T-cell (primary cell): ENCODE measurements at regions not wholly inside any gene's neighbourhood (a gene's known extent, or its start where the extent isn't known, plus 50 kb on each side); places are given as distances from the start of the nearest gene placed in this dataset.
"Not testable (repeated sequence)": the region's sequence is repeated elsewhere in the genome, so short reads cannot be mapped to it uniquely, and the experiment has no call there.

Experiments used
- ATAC-seq, 4 experiments: fragments of 200-7000 bp in 3 of 4; fragments of 150-1000 bp in 1 of 4; cut with Tn5 transposase; replicated peaks in 1 of 4; 1 replicate in 3 of 4; 2 replicates in 1 of 4; pipeline ENCODE4 v1.10.0; 2021; ENCODE audit warnings: moderate library complexity in 3 of 4, mild to moderate bottlenecking in 2 of 4, moderate number of reproducible peaks in 1 of 4
- CTCF ChIA-PET, 2 donors: fragments of 300-600 bp; sonication (Branson Sonifier 250); formaldehyde crosslinking; loops; one replicate each; lab custom pipeline; 2022; ENCODE audit warnings: antibody characterized with exemption in 2 of 2; lab: Charles Lee
- POLR2A ChIA-PET, 2 donors: fragments of 300-600 bp; sonication (Branson Sonifier 250); formaldehyde crosslinking; loops; one replicate each; lab custom pipeline; 2022; ENCODE audit warnings: antibody characterized with exemption in 2 of 2; lab: Charles Lee
- DNase-seq, 35 experiments: peaks; one replicate each; pipeline versions ENCODE4 v3.0.0 to v3.0.0-alpha.2; 2013 to 2023
- H3K27ac ChIP-seq: one replicate; pipeline ENCODE4 v1.5.1; 2013; ENCODE audit warnings: low read length
- H3K27me3 ChIP-seq, 2 experiments: replicated peaks in 1 of 2; 1 replicate in 1 of 2; 2 replicates in 1 of 2; pipeline versions ENCODE4 v1.6.1 to v1.7.0; 2013; ENCODE audit warnings: low read length in 1 of 2, mixed read lengths in 1 of 2; ENCODE audit not compliant: control insufficient read depth in 2 of 2, insufficient read depth in 2 of 2; ENCODE audit errors: extremely low read depth in 1 of 2
- H3K36me3 ChIP-seq, 2 donors: 1 replicate in 1 of 2; 2 replicates in 1 of 2; pipeline versions ENCODE4 v1.6.1 to v1.7.0; 2013; ENCODE audit warnings: low read length in 1 of 2; ENCODE audit not compliant: control insufficient read depth in 2 of 2, insufficient read depth in 1 of 2; ENCODE audit errors: extremely low read depth in 1 of 2
- H3K4me1 ChIP-seq, 2 experiments: 1 replicate in 1 of 2; 2 replicates in 1 of 2; pipeline versions ENCODE4 v1.6.1 to v1.7.0; 2013; ENCODE audit warnings: low read length in 2 of 2, mixed read lengths in 1 of 2; ENCODE audit not compliant: insufficient read depth in 2 of 2, control insufficient read depth in 1 of 2; ENCODE audit errors: extremely low read depth in 1 of 2
- H3K4me3 ChIP-seq, 2 donors: 1 replicate in 1 of 2; 2 replicates in 1 of 2; pipeline versions ENCODE4 v1.5.1 to v1.7.0; 2013; ENCODE audit warnings: mild to moderate bottlenecking in 2 of 2, low read length in 1 of 2, moderate library complexity in 1 of 2; ENCODE audit not compliant: control insufficient read depth in 1 of 2; ENCODE audit errors: extremely low read depth in 1 of 2
- H3K9me3 ChIP-seq: 2 replicates; pipeline ENCODE4 v1.7.0; 2013
- H3K27ac Mint-ChIP-seq, 2 donors: one replicate each; pipeline ENCODE4 v1.8.0; 2020 to 2021; ENCODE audit warnings: mild to moderate bottlenecking in 2 of 2, mixed read lengths in 2 of 2
- H3K27me3 Mint-ChIP-seq, 2 donors: one replicate each; pipeline ENCODE4 v1.8.0; 2021 to 2022; ENCODE audit warnings: mixed read lengths in 2 of 2
- H3K36me3 Mint-ChIP-seq: one replicate; pipeline ENCODE4 v1.8.0; 2021; ENCODE audit warnings: mixed read lengths
- H3K4me1 Mint-ChIP-seq, 3 donors: one replicate each; pipeline ENCODE4 v1.8.0; 2020 to 2022; ENCODE audit warnings: mixed read lengths in 3 of 3, mild to moderate bottlenecking in 1 of 3
- H3K4me3 Mint-ChIP-seq, 3 donors: one replicate each; pipeline ENCODE4 v1.8.0; 2020 to 2022; ENCODE audit warnings: mild to moderate bottlenecking in 3 of 3, mixed read lengths in 3 of 3, moderate library complexity in 3 of 3
- H3K9me3 Mint-ChIP-seq, 3 donors: one replicate each; pipeline ENCODE4 v1.8.0; 2020 to 2022; ENCODE audit warnings: mixed read lengths in 3 of 3
- WGBS: methylation state at CpG from one replicate; pipeline ENCODE4 v1.1.5; 2013; ENCODE audit warnings: missing lambda C conversion rate; ENCODE audit not compliant: insufficient coverage; 5-methylcytosine and 5-hydroxymethylcytosine counted together

DNA sequence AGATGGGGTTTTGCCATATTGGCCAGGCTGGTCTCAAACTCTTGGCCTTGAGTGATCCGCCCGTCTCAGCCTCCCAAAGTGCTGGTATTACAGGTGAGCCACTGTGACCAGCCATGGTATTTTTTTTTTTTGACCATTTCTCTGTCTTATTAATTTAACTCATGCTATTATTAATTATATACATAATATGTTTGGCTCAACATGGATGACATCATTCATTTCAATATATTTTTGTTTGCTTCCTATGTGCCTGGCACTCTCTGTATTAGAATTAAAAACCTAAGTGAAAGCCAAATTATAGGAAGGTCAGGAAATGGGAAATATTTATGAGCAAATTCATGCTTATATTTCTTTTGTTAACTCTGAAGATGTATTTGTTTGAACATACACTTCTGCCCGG, 55.8 kb upstream of the AKIRIN2 start:
- H3K9me3 Mint-ChIP-seq, result no peaks in the 10 kb centered on the region
- no peaks in the 10 kb centered on the region for H3K36me3 Mint-ChIP-seq
- H3K36me3 ChIP-seq, result no peaks in the 10 kb centered on the region
- H3K4me1 Mint-ChIP-seq, result peaks cover 0 to 17% (median 8%) of the 10 kb centered on the region in 3 donors
- ATAC-seq (no peak), DNase-seq (no peak)
- no peak overlapping the region for H3K27ac Mint-ChIP-seq
- POLR2A ChIA-PET, result no interaction called here
- CTCF ChIA-PET, result interaction anchor here in 1 of 2 donors (0.7 kb wide), 1 partner anchor 10 kb away, joined by 3 read pairs; no protein-coding TSS in a partner anchor
- H3K9me3 ChIP-seq, result no peaks in the 10 kb centered on the region
- no peak overlapping the region for H3K4me3 ChIP-seq
- no CpG with 5 or more reads among the region's 3 CpGs for WGBS
- H3K4me3 Mint-ChIP-seq, result no peak overlapping the region
- H3K27me3 ChIP-seq, result no peaks in the 10 kb centered on the region
- H3K27ac ChIP-seq, result no peak overlapping the region
- H3K27me3 Mint-ChIP-seq, result peaks cover 3% of the 10 kb centered on the region in 2 donors
- H3K4me1 ChIP-seq, result peaks cover 0 to 6% of the 10 kb centered on the region in 2 experiments

DNA sequence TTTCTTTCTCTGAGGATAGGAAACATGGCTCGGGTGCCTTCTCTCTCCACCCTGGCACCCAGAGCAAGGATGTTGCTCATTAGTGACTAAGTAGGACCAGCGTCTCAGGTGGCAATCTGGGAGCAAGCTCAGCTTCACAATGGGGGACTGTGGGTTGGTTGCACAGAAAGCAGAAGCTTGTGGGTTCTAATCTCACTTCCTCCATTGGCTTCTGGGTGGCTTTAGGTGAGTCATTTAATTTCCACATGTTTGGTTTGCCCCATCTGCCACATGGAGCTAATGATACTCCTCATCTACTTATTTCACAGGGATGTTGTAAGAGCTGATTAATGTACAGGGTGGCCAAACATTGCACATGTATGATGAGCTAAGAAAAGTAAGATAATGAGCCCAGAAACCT, 54.8 kb upstream of the AKIRIN2 start:
- ATAC-seq, result peak; percentile 35 to 66 (median 54)
- Histone ChIP-seq H3K27me3 (no peaks in the 10 kb centered on the region), H3K4me1 (peaks cover 0 to 6% of the 10 kb centered on the region in 2 experiments), H3K27ac (no peak overlapping the region), H3K9me3 (no peaks in the 10 kb centered on the region), H3K36me3 (no peaks in the 10 kb centered on the region), H3K4me3 (no peak overlapping the region)
- ChIA-PET POLR2A (no interaction called here), CTCF (interaction anchor here in 1 of 2 donors (0.7 kb wide), 1 partner anchor 9 kb away, joined by 3 read pairs; no protein-coding TSS in a partner anchor)
- H3K27ac Mint-ChIP-seq, result no peak overlapping the region
- peaks cover 0 to 17% (median 8%) of the 10 kb centered on the region in 3 donors for H3K4me1 Mint-ChIP-seq
- H3K27me3 Mint-ChIP-seq, result peaks cover 3% of the 10 kb centered on the region in 2 donors
- H3K36me3 Mint-ChIP-seq, result no peaks in the 10 kb centered on the region
- no CpG with 5 or more reads among the region's 2 CpGs for WGBS
- no peak overlapping the region for H3K4me3 Mint-ChIP-seq
- H3K9me3 Mint-ChIP-seq, result no peaks in the 10 kb centered on the region
- peak in 15 of 35 experiments; percentile 0 to 47 (median 4) for DNase-seq

DNA sequence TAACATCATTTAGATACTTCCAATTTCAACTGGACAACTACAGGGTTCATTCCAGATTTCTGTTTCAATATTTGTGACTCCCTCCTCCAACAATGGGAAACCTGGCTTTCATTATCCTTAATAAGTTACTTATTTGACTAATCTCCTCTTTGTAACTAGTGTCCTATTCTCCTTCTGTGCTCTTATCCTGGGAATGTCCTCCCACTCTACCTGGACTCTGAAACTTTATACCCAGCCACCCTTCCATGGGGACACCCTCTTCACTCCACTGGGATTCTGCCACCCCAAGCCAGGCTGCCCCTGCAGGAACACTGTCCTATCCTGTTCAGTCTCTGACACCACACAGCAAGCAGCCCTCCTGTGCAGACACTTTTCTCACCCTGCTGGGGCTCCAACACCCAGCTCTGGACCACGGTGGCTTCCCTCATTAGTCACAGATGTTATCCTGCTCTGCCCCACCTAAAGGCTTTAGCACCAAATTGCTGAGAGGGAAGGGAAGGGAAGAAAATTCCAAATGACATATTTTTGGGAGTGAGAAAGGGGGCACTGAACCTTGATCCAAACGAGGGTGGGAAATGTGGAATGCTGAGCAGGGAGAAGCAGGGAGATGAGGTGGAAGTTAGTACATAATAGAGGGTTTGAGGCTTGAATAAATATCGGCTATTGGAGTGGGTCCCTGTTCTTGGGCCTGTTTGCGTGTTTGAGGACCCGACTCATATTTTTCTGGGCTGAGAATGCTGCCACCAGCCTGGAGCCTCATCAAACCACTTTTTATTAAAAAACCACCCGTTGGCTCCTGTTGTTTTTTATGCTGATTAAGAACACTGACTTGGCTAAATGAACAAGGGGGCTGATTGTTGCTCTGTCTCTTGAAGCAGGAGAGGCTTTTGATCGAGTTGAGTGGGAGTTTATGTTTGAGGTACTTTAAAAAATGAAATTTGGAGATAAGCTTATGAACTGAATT, 54.0 kb upstream of the AKIRIN2 start:
- 82% methylated on average over 1 of the region's 7 CpGs for WGBS
- H3K27ac Mint-ChIP-seq, result no peak overlapping the region

DNA sequence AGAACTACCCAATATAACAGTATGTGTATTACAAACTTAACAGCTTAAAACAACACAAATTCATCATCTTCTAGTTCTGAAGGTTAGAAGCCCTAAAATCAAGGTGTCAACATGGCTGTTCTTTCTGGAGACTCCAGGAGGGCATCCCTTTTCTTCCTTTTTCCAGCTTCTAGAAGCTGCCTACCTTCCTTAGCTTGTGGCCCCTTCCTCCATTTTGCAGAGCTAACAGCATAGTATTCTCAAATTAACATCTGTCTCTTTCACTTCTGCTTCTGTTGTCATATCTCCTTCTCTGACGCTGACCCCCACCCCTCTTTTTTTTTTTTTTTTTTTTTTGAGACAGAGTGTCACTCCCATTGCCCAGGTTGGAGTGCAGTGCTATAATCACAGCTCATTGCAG, 52.8 kb upstream of the AKIRIN2 start:
- WGBS, result no CpG with 5 or more reads among the region's 1 CpG
- H3K27me3 ChIP-seq, result no peaks in the 10 kb centered on the region
- peaks cover 3% of the 10 kb centered on the region in 2 donors for H3K27me3 Mint-ChIP-seq
- H3K9me3 Mint-ChIP-seq, result no peaks in the 10 kb centered on the region
- no peaks in the 10 kb centered on the region for H3K36me3 ChIP-seq
- ChIA-PET POLR2A (interaction anchor here in 1 of 2 donors (0.6 kb wide), 1 partner anchor 9 kb away, joined by 7 read pairs; no protein-coding TSS in a partner anchor), CTCF (interaction anchor here in 1 of 2 donors (0.7 kb wide), 1 partner anchor 358 kb away, joined by 6 read pairs; no protein-coding TSS in a partner anchor)
- no peak overlapping the region for H3K27ac Mint-ChIP-seq
- ATAC-seq (no peak), DNase-seq (no peak)
- H3K4me1 Mint-ChIP-seq, result peaks cover 0 to 17% (median 8%) of the 10 kb centered on the region in 3 donors
- no peaks in the 10 kb centered on the region for H3K36me3 Mint-ChIP-seq
- H3K4me3 ChIP-seq, result no peak overlapping the region
- no peak overlapping the region for H3K27ac ChIP-seq
- no peak overlapping the region for H3K4me3 Mint-ChIP-seq
- no peaks in the 10 kb centered on the region for H3K9me3 ChIP-seq
- peaks cover 0 to 6% of the 10 kb centered on the region in 2 experiments for H3K4me1 ChIP-seq

More for the DNA sequence above, 54.0 kb upstream of the AKIRIN2 start:
- H3K27ac ChIP-seq, result no peak overlapping the region
- ChIA-PET POLR2A (no interaction called here), CTCF (no interaction called here)
- H3K36me3 Mint-ChIP-seq, result no peaks in the 10 kb centered on the region
- DNase-seq (no peak), ATAC-seq (no peak)
- H3K4me1 Mint-ChIP-seq, result peaks cover 0 to 17% (median 8%) of the 10 kb centered on the region in 3 donors
- H3K4me1 ChIP-seq, result peaks cover 0 to 6% of the 10 kb centered on the region in 2 experiments
- no peak overlapping the region for H3K4me3 ChIP-seq
- H3K36me3 ChIP-seq, result no peaks in the 10 kb centered on the region
- H3K4me3 Mint-ChIP-seq, result no peak overlapping the region
- no peaks in the 10 kb centered on the region for H3K27me3 ChIP-seq
- H3K9me3 ChIP-seq, result no peaks in the 10 kb centered on the region
- H3K9me3 Mint-ChIP-seq, result no peaks in the 10 kb centered on the region
- H3K27me3 Mint-ChIP-seq, result peaks cover 3% of the 10 kb centered on the region in 2 donors

DNA sequence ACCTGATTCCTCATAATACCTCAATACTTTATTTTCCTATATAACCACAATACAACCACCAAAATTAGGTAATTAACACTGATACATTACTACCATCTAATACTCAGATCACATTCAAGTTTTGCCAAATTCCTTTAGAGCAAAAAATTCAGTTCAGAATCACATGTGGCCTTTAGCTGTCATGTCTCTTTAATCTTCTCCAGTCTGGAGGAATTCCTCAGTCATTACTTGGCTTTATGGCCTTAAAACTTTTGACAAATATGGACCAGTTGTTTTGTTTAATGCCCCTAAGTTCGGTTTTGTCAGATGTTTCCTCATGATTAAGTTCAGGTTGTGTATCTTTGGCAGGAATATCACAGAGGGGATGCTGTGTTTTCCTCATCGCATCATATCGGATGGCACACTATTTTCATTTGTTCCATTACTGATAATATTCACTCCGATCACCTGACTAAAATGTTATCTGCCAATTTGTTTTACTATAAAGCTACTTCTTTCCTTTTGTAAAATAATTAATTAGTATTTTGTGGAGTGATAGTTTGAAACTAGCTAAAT, 51.2 kb upstream of the AKIRIN2 start:
- H3K9me3 ChIP-seq, result no peaks in the 10 kb centered on the region
- H3K36me3 ChIP-seq, result no peaks in the 10 kb centered on the region
- H3K27ac ChIP-seq, result no peak overlapping the region
- Mint-ChIP-seq H3K27ac (no peak overlapping the region), H3K36me3 (no peaks in the 10 kb centered on the region), H3K9me3 (no peaks in the 10 kb centered on the region), H3K4me1 (peaks cover 0 to 17% (median 8%) of the 10 kb centered on the region in 3 donors), H3K4me3 (no peak overlapping the region), H3K27me3 (peaks cover 3% of the 10 kb centered on the region in 2 donors)
- no CpG with 5 or more reads among the region's 4 CpGs for WGBS
- CTCF ChIA-PET, result interaction anchor here (0.6 to 0.7 kb wide), 2 partner anchors 60 to 97 kb away, joined by 3 to 4 read pairs; no protein-coding TSS in a partner anchor
- peaks cover 0 to 6% of the 10 kb centered on the region in 2 experiments for H3K4me1 ChIP-seq
- no peak for ATAC-seq
- no peak for DNase-seq
- H3K4me3 ChIP-seq, result no peak overlapping the region
- POLR2A ChIA-PET, result interaction anchor here in 1 of 2 donors (0.6 to 0.7 kb wide), 2 partner anchors 20 to 48 kb away, joined by 3 to 5 read pairs; no protein-coding TSS in a partner anchor
- no peaks in the 10 kb centered on the region for H3K27me3 ChIP-seq

DNA sequence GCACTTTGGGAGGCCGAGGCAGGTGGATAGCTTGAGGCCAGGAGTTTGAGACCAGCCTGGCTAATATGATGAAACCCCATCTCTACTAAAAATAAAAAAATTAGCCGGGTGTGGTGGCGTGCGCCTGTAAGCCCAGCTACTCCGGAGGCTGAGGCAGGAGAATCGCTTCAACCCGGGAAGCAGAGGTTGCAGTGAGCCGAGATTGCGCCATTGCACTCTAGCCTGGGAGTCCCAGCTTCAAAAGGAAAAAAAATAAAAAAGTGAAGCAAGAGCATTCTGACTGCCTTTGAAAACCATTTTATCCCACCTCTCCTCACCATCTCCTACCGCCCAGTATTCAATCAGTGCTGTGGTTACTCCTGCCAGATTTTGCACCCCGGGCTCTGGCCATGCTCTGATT, 50.5 kb upstream of the AKIRIN2 start:
- CTCF ChIA-PET, H3K27ac Mint-ChIP-seq, ATAC-seq, H3K4me3 ChIP-seq, H3K9me3 Mint-ChIP-seq, H3K9me3 ChIP-seq, POLR2A ChIA-PET, H3K27me3 Mint-ChIP-seq, H3K27ac ChIP-seq, H3K4me3 Mint-ChIP-seq, H3K36me3 ChIP-seq, H3K27me3 ChIP-seq, H3K4me1 ChIP-seq, DNase-seq, H3K36me3 Mint-ChIP-seq: not testable (repeated sequence)
- peaks cover 0 to 15% (median 8%) of the 10 kb centered on the region in 3 donors for H3K4me1 Mint-ChIP-seq
- WGBS, result 100% methylated on average over 7 of the region's 11 CpGs
